HG02938 (cell line): ENCODE measurements at regions not wholly inside any gene's neighbourhood (a gene's known extent, or its start where the extent isn't known, plus 50 kb on each side); places are given as distances from the start of the nearest gene placed in this dataset.
"Not testable (repeated sequence)": the region's sequence is repeated elsewhere in the genome, so short reads cannot be mapped to it uniquely, and the experiment has no call there.

Source experiments
- ATAC-seq: cut with Tn5 transposase; IDR thresholded peaks from one replicate; pipeline ENCODE4 v1.9.1; 2021; ENCODE audit warnings: mild to moderate bottlenecking, moderate library complexity; ENCODE audit not compliant: unreplicated experiment

DNA sequence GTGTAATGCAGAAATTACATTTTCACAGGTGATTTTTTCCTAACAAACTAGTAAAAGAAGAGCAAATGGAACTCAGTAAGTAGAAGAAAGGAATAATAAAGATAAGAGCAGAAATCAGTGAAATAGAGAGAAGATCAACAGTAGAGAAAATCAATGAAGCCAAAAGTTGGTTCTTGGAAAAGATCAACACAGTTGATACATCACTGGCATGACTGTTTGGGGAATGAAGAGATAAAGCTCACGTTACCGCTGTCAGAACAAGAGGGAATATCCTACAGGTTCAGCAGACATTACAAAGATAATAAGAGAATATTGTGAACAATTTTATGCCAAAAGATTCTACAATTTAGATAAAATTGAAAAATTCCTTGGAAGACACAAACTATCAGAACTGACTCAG, 146.4 kb downstream of the ACTR3B start:
- no peak for ATAC-seq

DNA sequence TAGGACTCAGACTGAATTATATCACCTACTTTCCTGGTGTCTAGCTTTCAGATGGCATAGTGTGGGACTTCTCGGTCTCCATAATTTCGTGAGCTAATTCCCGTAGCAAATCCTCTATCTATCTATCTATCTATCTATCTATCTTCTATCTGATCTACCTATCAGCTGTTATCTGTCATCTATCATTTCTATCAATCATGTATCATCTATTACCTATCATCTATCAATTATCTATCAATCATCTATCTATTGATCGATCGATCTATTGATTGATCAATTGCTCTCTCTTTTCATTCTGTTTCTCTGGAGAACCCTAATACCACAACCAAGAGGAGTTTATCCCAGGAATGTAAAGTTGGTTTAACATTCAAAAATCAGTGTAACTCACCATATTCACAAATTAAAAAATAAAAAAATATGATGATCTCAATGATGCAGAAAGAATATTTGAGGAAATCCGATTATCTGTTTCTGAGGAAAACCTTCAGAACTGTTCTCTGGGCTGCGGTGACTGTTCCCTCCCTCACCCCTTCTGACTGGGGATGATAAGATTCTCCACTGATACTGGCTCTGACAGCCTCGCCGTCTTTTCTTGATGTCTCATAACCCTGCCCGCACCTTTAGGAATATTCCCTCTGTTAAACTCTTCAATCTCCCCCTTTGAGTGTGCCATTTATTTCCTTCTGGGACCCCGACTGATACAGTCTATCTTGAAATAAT, 147.7 kb downstream of the ACTR3B start:
- no peak for ATAC-seq

DNA sequence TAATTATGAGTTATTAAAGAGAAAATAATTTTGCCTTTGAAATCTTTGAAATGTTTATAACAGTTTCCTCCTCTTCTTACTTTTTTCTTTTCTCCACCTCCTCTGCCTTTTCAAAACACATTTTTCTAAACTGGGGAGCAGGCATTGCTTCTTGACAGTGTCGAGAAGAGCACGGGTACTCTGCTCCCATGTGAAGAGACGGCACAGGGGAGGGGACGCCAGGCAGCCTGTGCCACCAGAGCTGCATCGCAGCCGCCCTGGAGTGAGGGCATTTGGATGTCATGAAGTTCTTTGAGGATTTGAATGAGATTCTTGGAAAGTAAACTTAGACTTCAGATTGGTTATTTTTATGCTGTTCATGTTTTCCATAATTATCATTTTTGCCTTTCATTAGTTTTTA, 149.7 kb downstream of the ACTR3B start:
- no peak for ATAC-seq

DNA sequence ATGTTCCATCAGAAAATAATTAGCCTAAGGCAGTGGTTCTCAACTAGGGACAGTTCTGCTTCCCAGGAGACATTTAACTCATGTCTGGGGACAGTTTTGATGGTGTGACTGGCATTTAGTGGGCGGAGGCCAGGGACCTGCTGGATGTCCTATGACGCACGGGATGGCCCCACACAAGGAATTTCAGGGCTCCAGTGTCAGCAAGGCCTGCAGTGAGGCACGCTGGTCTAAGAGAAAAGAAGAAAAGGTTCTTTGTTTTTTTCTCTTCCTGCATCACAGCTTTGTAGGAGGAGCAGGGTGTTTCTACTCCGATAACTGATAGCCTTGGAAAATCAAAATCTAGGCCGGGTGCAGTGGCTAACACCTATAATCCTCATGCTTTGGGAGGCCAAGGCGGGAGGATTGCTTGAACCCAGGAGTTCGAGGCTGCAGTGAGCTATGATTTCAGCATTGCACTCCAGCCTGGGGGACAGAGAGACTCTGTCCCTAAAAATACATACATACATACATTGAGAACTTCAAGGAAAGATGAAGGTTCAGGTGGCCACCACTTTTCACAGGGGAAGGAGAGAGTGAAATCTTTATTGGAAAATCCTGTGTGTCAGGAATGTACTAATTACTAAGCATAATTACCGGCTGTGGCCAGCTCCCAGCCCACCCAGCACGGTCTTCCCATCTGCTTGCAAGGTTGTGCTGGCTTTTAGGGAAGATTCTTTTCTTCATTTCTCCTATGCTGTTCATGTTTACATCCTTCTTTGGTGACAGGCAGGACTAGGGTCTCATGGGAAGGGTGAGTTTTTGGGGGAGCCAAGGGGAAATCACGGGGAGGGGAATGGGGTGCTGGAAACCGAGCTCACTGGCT, 150.4 kb downstream of the ACTR3B start:
- no peak for ATAC-seq

DNA sequence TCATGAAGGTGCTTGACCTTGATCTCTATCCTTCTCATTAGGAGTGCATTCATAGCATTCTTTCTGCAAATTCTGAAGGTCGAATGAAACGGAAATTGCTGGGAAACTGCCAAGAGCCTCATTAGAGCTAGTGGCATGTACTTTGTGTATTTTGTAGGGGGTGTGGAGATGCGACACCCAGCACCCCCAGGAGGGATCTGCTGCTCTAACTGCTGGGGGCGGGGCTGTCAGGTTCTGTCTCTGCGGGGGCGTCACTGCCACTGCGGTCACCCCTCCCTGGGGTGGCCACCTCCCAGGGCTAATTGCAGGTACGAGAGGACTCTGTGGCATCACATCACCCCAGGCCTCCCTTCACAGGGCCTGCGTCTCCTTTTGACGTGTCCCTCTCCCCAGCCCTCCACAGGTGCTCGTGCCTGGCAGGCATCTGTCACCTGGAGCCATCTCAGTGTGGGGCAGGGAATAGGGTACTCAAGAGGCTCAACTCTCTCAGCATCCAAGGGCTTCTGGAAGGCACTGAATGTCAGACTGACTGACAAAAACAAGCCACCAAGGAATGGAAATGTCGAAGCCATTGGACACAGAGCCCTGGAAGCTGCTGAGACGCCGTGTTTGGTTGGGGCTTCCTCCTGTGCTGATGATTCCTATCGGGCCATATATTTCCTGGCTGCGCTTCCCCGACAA, 151.1 kb downstream of the ACTR3B start:
- no peak for ATAC-seq

DNA sequence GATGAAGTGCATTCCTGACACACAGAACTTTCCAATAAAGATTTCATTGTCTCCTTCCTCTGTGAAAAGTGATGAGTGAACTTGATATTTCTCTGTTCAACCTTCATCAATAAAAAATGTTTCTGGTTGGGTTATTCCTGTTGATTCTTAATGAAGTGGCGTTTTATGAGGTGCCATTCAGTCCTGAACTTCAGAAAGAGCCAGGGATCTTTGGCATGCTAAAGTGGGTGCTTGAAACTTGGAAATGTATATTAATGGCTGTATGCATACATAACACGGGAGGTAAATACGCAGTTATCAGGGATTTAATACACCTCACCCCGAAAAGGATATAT, 151.6 kb downstream of the ACTR3B start:
- ATAC-seq: no peak

DNA sequence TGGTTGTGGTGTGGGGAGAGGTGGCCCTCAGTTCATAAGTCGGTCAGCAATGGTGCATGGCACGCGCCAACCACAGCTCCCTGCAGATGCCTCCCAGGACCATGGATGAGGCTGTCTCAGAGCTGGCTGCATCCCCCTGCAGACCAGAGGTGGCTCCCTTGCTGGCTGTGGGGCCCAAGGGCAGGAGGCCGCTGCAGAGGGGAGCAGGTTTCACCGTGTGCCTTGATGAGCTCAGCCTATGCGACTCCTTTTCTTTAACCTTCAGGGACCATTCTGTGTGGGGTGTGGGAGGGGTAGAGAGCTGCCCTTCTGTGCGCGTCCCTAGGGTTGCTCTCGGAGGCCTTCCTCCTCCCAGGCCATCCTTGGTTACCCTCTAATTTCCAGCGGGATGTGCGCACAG, 152.4 kb downstream of the ACTR3B start:
- ATAC-seq: no peak

DNA sequence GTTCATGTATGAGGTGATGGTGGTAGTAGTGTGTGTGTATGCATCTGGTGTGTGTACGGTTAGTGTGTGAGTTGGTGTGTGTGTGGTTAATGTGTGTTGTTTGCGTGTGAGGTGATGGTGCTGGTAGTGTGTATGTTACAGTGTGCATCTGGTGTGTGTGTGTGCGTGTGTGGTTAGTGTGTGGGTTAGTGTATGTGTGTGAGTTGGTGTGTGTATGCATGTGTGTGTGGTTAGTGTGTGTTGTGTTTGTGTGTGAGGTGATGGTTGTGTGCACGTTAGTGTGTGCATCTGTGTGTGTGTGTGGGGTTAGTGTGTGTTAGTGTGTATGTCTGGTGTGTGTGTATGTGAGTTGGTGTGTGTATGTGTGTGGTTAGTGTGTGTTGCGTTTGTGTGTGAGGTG, 153.0 kb downstream of the ACTR3B start:
- ATAC-seq: no peak

DNA sequence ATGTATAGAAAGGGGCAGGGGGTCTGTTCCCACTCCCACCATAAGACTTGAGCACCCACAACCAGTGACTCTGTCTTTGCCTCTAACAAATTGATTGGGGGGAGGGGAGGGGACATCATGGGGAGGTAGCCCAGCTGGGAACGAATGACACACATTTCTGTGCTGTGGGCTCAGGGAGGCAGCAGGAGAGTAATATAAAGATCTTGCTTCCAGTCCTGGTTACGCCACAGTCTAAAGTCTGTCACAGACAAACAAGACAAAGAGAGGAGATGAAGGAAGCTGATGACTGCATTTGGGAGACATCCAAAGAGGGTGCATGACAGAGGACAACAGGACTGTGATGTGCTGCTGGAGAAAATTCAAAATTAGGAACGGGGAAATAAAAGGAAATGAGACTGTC, 153.9 kb downstream of the ACTR3B start:
- ATAC-seq: no peak

DNA sequence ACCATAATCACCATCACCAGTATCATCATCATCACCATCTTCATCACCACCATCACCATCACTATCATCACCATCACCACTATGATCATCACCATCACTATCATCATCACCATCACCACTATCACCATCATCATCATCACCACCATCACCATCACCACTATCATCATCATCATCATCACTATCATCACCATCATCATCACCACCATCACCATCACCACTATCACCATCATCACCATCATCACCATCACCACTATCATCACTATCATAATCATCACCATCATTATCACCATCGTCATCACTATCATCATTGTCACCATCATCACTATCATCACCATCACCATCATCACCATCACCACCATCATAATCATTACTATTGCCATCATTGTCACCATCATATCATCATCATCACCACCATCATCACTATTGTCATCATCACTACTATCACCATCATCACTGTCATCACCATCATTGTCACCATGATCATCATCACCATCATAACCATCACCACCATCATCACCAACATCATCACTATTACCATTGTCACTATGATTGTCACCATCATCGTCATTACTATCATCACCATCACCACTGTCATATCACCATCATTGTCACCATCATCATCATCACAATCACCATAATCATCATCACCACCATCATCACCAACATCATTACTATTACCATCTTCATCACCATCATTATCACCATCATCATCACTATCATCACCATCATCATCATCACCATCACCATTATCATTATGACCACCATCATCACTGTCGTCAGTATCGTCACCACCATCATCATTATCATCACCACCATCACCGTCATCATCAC, 154.7 kb downstream of the ACTR3B start:
- no peak for ATAC-seq

DNA sequence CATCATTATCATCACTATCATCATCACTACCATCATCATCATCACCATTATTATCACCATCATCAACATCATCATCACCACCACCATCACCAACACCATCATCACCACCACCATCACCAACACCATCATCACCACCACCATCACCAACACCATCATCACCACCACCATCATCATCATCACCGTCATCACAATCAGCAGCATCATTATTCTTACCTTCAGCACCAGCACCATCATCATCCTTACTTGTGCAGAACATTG, 155.2 kb downstream of the ACTR3B start:
- ATAC-seq: not testable (repeated sequence)

DNA sequence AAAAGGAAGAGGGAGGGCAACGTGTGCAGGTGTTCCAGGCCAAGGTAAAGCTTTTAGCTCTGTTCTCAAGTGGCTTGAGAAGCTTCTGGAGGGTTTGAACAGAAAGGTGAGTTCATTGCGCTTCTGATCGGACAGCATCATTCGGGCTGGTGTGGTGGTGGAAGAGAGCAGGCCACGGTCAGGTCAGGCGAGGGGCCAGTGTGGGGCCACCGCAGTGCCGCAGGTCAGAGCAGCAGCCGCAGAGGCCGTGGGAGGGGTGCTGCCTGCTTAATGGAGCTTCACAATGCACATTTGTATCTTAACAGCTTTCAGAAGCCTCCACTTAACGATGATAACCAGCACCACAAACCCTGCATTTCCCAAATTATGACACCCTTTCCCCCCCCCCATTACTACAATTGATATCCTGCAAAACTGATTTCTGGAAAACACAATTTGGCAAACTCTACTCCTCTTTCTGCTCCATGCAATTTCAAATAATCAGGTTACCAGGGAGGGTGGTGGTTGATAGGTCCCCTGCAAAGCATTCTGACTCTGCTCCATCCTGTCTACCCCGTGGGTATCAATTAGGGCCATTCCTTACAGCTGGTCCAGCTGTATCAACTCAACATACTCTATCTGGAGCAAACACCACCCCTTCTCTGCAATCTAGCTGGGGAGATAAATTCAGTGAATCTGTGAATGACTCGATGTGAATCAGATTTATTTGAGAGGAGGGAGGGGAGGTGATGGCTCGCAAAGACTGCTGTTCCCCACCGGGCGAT, 162.9 kb downstream of the ACTR3B start:
- no peak for ATAC-seq

DNA sequence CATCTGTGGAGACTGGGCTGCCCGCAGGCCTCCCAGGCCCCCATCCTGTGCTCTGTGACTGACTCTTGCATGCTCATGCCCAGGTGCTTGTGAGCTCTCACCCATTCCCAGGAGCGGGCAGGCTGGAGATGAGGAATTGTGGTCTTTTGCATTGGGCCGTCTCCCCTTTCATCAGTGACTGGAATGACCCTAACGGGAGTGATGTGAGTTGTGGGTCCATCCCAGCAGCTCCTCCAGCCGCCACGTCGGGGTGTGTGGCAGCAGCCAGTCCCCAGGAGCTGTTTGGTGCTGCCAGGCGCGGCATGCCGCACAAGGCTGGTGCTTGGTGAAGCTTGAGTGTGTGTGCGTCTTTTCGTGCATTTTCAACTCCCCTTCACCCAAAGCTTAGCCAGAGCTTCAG, 164.2 kb downstream of the ACTR3B start:
- ATAC-seq: no peak

DNA sequence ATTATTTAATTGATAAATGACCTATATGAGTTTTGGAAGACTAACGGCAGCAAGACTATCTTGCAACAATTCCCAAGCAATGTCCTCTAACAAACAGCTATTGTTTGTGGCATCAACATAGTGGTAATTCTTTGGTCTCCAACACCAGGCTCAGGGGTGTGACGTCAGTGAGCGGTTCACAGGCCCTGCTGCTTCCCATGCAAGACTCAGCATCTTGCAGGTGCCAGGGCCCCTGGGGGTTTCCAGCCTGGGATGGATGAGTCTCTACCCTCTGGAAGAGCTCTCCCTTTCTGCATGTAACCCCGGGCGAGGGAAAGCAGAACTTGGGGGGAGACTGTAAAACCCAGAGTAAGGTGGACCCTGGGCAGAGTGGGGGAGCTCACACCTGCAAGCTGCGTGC, 164.7 kb downstream of the ACTR3B start:
- no peak for ATAC-seq

DNA sequence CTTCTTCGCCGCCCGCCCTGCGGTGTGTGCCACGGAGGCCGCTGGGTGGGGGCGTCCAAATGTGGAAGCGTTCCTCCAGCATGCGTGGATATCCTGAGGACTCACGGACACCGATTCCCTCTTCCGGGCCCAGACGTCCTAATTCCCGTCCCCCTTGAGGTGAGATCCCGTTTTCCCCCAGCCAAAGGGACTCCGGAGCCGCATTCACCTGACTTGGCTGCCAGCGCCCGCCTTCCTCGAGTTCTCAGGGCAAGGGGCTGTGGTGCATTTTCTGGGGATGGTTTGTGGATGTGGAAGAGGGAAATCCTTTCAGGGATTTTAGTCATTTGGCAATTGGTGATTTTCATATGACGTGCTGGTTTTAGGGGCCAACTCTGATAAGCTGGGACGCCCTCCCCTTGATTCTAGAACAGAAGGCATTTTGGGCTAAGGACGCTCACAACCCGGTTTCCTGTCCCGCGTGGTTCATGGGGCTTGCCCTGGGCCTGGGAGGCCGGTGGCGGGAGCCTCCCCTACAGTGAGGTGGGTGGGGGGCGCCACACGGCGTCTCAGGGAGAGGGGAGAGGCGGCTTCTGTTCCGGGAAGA, 165.4 kb downstream of the ACTR3B start:
- no peak for ATAC-seq

DNA sequence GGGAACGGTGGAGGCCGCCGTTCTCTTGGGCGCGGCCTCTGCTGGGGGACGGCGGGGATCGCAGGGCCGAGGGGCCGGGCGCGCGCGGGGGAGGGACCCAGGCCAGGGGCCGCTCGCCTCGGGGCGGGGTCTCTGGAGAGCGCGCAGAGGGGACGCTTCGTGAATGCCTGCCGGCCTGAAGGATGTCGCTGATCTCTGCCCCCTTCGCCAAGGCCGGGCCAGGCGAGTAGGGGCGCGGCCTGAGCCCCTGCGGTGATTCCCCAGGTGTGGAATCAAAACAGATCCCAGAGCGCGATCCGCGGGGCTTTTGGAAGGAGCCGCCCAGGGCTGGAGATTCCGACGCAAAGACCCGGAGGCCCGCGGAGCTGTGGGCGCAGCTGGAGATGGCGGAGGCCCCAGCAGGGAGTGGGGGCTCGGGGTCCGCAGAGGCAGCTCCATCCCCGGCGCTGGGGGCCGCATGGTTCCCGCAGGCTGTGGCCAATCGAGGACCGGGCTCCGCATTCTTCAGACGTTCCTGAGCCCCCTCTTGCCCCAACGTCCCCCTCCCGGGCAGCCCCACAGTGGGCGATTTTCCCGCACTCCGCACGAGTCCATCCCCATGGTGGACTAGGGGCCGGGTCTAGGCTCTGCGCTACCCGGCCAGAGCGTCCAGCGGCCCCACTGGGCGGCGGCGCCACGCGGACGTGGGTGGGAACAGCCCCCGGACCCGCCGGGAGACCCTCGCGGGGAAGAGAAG, 166.0 kb downstream of the ACTR3B start:
- no peak for ATAC-seq

DNA sequence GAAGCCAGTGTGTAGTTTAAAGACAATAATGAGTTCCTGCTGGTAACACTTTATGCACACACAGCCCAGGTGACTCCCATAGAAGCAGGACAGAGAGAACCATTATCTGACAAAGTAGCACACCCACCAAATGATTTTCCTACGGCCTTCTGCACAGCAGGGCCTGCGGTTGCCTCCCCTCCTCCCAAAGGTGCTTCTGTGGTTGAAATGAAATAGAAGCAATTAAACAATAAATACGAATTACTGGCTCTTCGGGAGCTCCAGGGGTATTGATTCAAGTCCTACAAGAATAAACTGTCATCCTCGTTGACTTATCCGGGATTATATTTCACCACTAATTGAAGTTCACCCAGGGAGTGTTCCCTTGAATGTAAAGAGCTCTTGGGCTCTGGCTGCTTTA, 172.1 kb downstream of the ACTR3B start:
- no peak for ATAC-seq

DNA sequence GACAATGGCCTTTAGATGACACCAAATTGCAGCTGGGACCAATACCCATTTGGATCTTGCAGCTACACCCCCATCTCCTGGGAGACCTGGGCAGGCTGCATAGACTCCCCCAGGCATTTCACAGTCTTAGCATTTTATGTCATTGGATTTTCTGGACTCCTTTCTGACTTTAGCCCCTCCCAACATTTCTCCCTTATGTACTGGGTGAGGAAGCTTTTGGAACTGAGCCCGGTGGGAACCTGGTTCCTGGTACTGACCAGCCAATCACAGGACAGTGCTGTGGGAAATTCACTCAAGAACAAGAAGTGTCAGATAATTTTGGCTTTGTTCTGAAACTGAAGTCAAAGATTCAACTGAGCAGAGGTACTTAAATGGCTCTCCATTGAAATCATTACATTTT, 177.7 kb downstream of the ACTR3B start:
- ATAC-seq: no peak

DNA sequence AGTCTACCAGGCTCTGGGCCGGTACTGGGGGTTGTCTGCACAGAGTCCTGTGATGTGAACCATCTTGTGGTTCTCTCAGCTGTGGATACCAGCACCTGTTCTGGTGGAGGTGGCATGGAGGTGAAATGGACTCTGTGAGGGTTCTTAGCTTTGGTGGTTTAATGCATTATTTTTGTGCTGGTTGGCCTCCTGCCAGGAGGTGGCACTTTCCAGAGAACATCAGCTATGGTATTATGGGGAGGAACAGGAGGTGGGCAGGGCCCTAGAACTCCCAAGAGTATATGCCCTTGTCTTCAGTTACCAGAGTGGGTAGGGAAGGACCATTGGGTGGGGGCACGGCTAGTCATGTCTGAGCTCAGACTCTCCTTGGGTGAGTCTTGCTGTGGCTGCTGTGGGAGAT, 187.1 kb downstream of the ACTR3B start:
- ATAC-seq: not testable (repeated sequence)

DNA sequence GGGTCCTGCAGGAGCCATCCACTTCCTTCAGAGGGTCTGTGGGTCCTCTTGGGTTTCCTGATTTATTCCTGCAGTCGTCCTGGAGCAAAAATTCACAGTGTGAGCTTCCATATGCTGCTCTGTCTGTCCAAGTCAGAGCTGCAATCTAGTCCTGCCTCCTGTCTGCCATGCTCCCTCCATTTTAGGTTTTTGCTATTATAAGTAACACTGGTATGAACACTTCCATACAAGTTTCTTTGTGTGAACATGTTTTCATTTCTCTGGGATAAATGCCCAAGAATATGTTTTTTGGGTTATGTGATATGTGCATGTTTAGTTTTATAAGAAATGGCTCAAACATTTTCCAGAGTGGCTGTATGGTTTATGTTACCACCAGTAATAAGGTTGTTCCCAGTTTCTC, 188.1 kb downstream of the ACTR3B start:
- ATAC-seq: no peak
